HG02885 (cell line): ENCODE measurements at regions not wholly inside any gene's neighbourhood (a gene's known extent, or its start where the extent isn't known, plus 50 kb on each side); places are given as distances from the start of the nearest gene placed in this dataset.
"Not testable (repeated sequence)": the region's sequence is repeated elsewhere in the genome, so short reads cannot be mapped to it uniquely, and the experiment has no call there.

Experiments
- ATAC-seq: cut with Tn5 transposase; IDR thresholded peaks from one replicate; pipeline ENCODE4 v1.9.1; 2021; ENCODE audit warnings: mild to moderate bottlenecking; ENCODE audit not compliant: unreplicated experiment, poor library complexity

- no peak for ATAC-seq
These were observed 642.3 kb downstream of the MAFB start for GRCh38 chr20:40046703-40047102.

- ATAC-seq, result no peak
These were observed 651.5 kb downstream of the MAFB start for GRCh38 chr20:40037511-40037910.

GRCh38 chr20:40029589-40029988 is 659.4 kb downstream of the MAFB start:
- ATAC-seq, result no peak

DNA sequence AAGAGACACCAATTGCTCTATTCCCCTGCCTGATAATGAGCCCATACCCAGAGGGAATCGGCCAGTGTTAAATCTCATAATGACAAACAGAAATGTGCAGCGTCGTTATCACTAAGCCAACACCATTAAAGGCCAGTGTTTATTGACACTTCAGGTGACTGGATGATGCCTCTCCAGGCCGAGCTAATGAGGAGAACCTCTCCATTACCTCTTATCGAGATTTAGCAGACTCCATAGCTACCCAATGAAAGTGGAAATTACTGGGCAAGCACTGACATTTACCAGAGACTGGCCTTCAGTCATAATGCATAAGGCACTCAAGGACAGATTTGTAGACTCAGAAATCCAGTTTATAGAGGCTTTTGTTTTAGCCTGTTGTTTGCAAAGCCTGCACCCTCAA is 669.5 kb downstream of the MAFB start:
- no peak for ATAC-seq

DNA sequence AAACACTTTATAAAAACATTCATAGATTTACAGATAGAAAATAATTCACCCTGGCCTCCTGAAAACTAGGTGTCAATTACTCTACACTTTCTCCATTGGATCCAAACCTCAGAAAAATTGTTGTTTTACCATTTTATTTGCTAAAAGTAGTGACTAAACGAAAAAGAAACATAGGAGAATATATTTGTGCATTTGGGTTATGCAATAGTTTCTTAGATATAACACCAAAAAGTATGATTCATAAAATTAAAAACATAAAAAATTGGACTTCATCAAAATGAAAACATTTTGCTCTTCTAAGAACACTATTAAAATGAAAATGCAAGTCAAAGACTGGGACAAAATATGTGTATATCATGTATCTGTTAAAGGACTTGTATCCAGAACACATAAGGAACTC is 671.3 kb downstream of the MAFB start:
- no peak for ATAC-seq

- no peak for ATAC-seq
These were observed 672.1 kb downstream of the MAFB start for GRCh38 chr20:40016890-40017289.

GRCh38 chr20:40016392-40016791 is 672.6 kb downstream of the MAFB start:
- ATAC-seq, result no peak

- not testable (repeated sequence) for ATAC-seq
These were observed 677.0 kb downstream of the MAFB start for GRCh38 chr20:40012026-40012425.

- no peak for ATAC-seq
These were observed 678.6 kb downstream of the MAFB start for GRCh38 chr20:40010483-40010882.

GRCh38 chr20:40009542-40009941 is 679.5 kb downstream of the MAFB start:
- no peak for ATAC-seq

DNA sequence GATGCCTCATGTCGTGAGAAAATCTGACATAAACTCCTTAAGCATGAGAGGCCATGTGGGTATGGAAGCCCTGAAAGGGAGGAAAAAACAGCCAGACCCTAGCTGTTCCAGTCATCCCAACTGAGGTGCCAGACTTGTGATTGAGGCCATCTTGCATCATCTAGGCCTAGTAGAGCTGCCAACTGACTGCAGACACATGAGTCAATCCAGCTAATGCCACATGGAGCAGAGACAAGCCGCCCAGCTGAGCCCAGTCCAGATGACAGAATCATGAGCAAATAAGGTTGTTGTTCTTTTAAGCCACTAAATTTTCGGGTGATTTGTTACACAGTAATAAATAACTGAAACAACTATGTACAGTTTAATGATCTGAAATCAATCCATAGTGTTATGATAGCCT is 680.9 kb downstream of the MAFB start:
- ATAC-seq, result no peak

DNA sequence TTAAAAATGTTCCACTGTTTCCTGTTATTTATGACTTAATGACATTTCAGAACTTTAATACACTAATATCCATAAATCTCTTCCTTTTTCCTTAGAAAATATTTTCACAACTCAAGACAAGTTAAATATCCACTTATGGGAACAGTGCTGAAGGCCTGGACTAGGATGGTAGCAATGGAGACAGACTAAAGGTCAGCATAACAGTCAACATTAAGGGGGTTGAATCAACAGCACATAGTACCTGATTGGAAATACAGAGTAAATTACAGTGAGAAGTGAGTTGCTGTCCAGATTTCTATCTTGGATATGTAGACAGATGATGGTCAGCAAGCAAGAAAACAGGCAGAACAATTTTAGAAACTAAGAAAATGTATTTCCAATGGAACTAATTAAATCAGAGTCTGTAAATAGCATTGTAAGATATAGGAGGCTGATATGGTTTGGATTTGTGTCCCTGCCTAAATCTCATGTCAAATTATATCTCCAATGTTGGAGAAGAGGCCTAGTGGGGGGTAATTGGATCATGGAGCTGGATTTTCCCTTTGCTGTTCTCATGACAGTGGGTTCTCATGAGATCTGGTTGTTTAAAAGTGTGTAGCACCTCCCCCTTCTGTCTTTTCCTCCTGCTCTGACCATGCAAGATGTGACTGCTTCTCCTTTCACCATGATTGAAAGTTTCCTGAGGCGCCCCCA is 682.7 kb downstream of the MAFB start:
- no peak for ATAC-seq

DNA sequence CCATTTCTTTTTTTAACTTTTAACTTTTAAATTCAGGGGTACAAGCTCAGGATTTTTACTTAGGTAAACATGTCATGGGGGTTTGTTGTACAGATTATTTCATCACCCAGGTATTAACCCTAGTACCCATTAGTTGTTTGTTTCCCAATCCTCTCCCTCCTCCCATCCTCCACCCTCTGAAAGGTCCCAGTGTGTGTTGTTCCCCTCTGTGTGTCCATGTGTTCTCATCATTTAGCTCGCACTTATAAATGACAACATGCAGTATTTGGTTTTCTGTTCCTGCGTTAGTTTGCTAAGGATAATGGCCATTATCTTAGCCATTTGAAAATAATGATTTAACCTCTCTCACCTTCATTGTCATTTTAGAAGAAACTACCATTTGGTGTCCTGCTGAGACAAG is 684.9 kb downstream of the MAFB start:
- ATAC-seq, result not testable (repeated sequence)

- ATAC-seq, result no peak
These were observed 695.3 kb downstream of the MAFB start for GRCh38 chr20:39993742-39994141.

GRCh38 chr20:39990692-39991091 is 698.3 kb downstream of the MAFB start:
- no peak for ATAC-seq

DNA sequence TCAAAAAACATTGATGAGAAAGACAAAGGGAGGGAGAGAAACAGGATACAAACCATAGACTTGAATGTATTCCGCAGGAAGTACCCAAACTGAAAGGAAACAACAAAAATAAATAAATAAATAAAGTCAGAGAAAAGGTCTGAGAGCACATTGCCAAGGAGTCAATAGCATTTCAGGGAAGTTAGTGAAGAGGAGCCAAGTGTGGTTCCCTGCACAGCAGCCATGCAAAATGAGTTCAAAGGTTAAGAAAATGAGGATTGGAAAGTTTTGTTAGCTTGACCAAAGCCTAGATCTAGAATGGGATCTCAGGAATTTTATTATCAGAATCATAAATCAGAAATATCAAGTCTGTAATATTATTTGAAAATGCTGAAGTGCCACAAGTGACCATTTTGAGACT is 700.0 kb downstream of the MAFB start:
- no peak for ATAC-seq

DNA sequence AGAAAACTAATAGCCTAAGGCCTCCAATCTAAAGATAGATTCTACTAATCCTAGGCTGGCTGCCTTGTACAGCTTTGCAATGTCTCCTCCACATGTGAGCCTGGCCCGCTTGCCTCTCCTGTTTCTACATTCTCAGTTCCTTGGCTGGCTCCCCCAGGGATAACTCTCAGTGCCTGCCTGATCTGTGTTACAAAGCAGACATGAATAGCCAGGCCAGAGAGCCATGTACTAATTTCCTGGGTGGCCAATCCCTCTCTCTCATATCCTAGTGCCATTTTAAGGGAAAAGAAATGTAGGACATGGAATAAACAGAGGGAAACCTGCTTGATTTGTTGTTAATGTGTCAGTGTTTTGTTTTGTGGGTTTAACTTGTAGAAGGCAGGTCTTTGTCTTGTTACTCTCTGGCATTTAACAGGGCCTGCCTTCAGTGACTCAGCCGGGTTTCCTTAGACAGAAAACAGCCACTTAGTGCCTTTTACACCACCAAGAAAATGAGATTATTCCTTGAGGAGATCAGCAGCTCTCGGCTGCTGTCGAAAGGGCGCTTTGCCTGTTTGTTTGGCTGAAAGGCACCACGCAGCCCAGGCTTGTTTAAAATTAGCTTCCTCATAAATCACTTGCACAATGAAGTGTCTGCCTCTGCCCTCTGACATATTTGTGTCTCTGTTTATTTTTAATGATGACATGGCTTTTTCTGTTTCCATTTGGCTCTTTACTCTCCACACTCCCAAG is 702.7 kb downstream of the MAFB start:
- ATAC-seq, result no peak

GRCh38 chr20:39985271-39985827 is 703.7 kb downstream of the MAFB start:
- ATAC-seq, result no peak

DNA sequence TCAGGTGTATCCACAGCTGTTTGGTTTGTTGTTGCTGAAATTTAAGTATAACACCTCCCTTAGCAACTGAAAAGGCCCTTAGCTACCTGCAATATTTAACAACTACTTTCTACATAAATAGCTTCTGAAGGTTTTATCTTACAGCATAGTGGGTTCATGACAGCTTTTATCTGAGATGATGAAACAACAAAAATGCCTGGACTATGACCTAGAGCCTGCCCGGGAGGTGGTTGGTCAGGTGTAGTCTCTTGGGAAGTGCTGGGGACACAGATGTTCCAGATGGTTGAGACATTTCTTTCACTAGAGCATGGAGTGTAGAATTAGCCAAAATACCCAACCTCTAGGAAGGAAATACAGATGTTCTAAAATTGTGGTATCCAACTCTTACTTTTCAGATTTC is 705.4 kb downstream of the MAFB start:
- ATAC-seq, result no peak

- no peak for ATAC-seq
These were observed 705.9 kb downstream of the MAFB start for GRCh38 chr20:39983183-39983582.

GRCh38 chr20:39974966-39975501 is 714.0 kb downstream of the MAFB start:
- no peak for ATAC-seq
